ENCODE measurements at regions not wholly inside any gene's neighbourhood (a gene's known extent, or its start where the extent isn't known, plus 50 kb on each side); places are given as distances from the start of the nearest gene placed in this dataset.

DNA sequence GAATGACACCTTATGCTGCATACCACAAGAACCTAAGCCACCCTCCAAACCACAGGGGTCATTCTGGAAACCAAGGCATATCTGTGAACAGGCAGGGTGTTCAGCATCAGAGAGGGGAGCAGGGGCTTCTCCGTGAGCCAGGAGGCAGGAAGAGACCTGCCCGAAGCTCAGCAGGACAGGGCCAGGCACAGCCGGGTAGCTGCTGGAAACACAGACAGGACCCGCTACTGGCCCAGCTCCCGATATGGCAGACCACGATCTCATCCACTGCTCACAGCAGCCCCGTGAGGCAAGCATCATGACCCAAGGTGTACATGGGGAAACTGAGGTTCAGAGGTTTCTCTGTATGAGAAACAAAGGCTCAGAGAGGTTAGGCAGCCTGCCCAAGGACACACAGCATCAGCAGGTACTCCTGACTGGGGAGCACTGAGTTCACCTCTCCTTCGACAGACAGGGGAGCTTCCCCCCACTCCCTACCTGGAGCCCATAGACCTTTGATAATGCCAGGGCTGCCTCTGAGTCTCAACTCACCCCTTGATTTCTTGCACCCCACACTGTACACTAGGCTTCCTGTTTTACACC, 317.7 kb downstream of the MATN1 start (continued):
- TF ChIP-seq, protein P1, sequence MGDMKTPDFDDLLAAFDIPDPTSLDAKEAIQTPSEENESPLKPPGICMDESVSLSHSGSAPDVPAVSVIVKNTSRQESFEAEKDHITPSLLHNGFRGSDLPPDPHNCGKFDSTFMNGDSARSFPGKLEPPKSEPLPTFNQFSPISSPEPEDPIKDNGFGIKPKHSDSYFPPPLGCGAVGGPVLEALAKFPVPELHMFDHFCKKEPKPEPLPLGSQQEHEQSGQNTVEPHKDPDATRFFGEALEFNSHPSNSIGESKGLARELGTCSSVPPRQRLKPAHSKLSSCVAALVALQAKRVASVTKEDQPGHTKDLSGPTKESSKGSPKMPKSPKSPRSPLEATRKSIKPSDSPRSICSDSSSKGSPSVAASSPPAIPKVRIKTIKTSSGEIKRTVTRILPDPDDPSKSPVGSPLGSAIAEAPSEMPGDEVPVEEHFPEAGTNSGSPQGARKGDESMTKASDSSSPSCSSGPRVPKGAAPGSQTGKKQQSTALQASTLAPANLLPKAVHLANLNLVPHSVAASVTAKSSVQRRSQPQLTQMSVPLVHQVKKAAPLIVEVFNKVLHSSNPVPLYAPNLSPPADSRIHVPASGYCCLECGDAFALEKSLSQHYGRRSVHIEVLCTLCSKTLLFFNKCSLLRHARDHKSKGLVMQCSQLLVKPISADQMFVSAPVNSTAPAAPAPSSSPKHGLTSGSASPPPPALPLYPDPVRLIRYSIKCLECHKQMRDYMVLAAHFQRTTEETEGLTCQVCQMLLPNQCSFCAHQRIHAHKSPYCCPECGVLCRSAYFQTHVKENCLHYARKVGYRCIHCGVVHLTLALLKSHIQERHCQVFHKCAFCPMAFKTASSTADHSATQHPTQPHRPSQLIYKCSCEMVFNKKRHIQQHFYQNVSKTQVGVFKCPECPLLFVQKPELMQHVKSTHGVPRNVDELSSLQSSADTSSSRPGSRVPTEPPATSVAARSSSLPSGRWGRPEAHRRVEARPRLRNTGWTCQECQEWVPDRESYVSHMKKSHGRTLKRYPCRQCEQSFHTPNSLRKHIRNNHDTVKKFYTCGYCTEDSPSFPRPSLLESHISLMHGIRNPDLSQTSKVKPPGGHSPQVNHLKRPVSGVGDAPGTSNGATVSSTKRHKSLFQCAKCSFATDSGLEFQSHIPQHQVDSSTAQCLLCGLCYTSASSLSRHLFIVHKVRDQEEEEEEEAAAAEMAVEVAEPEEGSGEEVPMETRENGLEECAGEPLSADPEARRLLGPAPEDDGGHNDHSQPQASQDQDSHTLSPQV (IDR thresholded peaks at IDR 0.05), result no peak

DNA sequence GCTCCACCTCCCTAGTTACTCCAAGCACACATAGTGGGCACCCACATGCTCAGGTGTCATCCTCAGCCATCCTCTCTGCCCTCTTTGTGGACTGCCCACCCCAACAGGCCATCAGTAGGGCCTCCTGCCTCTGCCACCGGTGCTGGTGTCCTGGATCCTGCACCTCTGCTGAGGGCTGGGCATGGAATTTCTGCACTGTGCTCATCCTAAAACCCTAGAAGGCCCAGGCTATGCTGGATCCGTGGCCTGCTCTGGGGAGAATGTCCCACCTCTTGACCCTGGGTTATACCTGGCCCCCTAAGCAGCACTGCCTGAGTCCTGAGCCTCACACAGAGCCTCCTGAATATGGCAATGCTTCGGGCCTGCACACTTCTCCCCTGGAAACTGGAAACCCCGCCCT, 318.3 kb downstream of the MATN1 start:
- CTCF ChIA-PET, result no interaction called here
- in situ Hi-C loops (cut with MboI), result loop anchor here (5.0 kb wide), 1 partner anchor 1013 kb away; no protein-coding TSS in a partner anchor

More for the DNA sequence above, 318.3 kb downstream of the MATN1 start:
- 0% methylated on average over 4 of the region's 4 CpGs for WGBS (ENCODE audit: insufficient coverage, insufficient replicate concordance, low lambda C conversion rate, missing lambda C conversion rate)
- Histone ChIP-seq H3K79me2 (ENCODE audit: control insufficient read depth, insufficient read depth, low read length) (no peaks in the 10 kb centered on the region), H3K27me3 (replicated peaks in 1 of 2; ENCODE audit: control insufficient read depth in 2 of 2, insufficient read depth in 2 of 2, low read length in 1 of 2) (no peaks in the 10 kb centered on the region; a peak in 1 of 4 replicates), H3K4me2 (ENCODE audit: control insufficient read depth, insufficient read depth) (no peak overlapping the region), H3K4me1 (ENCODE audit: control insufficient read depth, insufficient read depth, low read length) (no peaks in the 10 kb centered on the region), H3K27ac (ENCODE audit: control insufficient read depth, insufficient read depth) (no peak overlapping the region), H2AFZ (ENCODE audit: control insufficient read depth, low read depth, low read length) (no peak overlapping the region), H4K20me1 (ENCODE audit: control insufficient read depth, insufficient read depth) (no peaks in the 10 kb centered on the region), H3K4me3 (no peak overlapping the region), H3K36me3 (ENCODE audit: control insufficient read depth in 2 of 2, insufficient read depth in 2 of 2, low read length in 1 of 2) (no peaks in the 10 kb centered on the region), H3K9ac (ENCODE audit: control insufficient read depth, insufficient read depth, low read length) (no peak overlapping the region), H3K9me3 (replicated peaks; ENCODE audit: control insufficient read depth, insufficient read depth, low read length) (no peaks in the 10 kb centered on the region; the same call in 2 of the 3 replicates)
- TF ChIP-seq CHD2 (IDR thresholded peaks at IDR 0.05; ENCODE audit: borderline replicate concordance, low read depth, low read length) (no peak), ZNF24 (IDR thresholded peaks at IDR 0.05) (no peak), IKZF1 (conservative IDR thresholded peaks at IDR 0.05) (no peak), RELA (IDR thresholded peaks at IDR 0.05; ENCODE audit: borderline replicate concordance, partially characterized antibody) (no peak), KDM1A (IDR thresholded peaks at IDR 0.05; ENCODE audit: borderline replicate concordance) (no peak), ZNF622 (IDR thresholded peaks at IDR 0.05) (no peak), EP300 (IDR thresholded peaks at IDR 0.05; ENCODE audit: borderline replicate concordance in 1 of 2, control insufficient read depth in 1 of 2, low read depth in 2 of 2, low read length in 2 of 2) (no peak), EZH2 (IDR thresholded peaks at IDR 0.05; ENCODE audit: borderline replicate concordance, control insufficient read depth, low read depth, low read length) (no peak)
- TF ChIP-seq, protein P2, sequence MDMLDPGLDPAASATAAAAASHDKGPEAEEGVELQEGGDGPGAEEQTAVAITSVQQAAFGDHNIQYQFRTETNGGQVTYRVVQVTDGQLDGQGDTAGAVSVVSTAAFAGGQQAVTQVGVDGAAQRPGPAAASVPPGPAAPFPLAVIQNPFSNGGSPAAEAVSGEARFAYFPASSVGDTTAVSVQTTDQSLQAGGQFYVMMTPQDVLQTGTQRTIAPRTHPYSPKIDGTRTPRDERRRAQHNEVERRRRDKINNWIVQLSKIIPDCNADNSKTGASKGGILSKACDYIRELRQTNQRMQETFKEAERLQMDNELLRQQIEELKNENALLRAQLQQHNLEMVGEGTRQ (IDR thresholded peaks at IDR 0.05; ENCODE audit: borderline replicate concordance, low read depth, low read length), result no peak
- BruUV-seq (replicated peaks), result no TSS peak
- intact Hi-C loops (cut with micrococcal nuclease; ENCODE audit: unreplicated experiment), result no loop called here
- DNase-seq (ENCODE audit: low read depth, low spot score) (no peak), FAIRE-seq (no peak), ATAC-seq (no peak)
- POLR2A ChIA-PET, result no interaction called here
- RAD21 ChIA-PET (ENCODE audit: unreplicated experiment), result no interaction called here
- SMC1A ChIA-PET (ENCODE audit: uncharacterized antibody, unreplicated experiment), result no interaction called here
